G401.6 (cell line): ENCODE measurements at regions not wholly inside any gene's neighbourhood (a gene's known extent, or its start where the extent isn't known, plus 50 kb on each side); places are given as distances from the start of the nearest gene placed in this dataset.
"Not testable (repeated sequence)": the region's sequence is repeated elsewhere in the genome, so short reads cannot be mapped to it uniquely, and the experiment has no call there.

Experiments
- FAIRE-seq: peaks from 2 replicates; lab custom pipeline; 2012; peaks lifted over from hg19 to GRCh38; lab: Jason Lieb, UNC

DNA sequence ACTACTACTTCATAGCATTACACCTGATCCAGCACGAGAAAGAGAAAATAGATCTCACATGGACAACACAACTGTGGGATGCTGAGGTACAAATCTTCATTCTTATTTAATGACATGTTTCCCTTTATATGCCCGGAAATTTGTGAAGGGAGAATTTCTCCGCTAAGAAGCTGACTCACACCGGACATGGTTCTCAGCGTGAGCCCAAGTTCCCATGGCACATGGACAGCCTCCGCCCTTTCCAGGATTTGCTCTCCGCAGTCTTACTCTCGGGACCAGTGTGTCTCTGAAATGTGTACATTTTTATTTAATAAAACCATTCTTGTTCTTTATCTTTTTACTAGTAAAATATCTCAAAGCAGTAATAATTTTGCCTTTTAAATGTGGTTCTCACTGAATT lies 1154.8 kb downstream of the TMEM121 start:
- FAIRE-seq = no peak

DNA sequence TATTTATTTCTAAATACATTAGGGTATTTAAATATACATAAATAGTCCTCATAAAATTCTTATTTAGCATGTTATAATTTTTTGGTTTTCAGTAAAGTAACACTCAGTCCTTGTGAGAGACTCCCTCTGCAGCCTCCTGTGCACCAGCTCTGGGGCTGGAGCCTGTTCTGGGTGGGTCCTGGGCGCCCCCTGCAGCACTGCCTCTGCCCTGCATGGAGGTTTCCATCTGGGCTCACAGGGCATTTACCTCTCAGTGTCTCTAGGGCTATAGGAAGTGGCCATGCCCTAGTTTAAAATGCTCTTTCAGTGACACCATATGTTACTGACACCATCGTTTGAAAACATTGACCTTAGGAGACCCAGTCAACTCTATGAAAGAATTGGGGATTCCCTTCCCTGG lies 1155.2 kb downstream of the TMEM121 start:
- no peak for FAIRE-seq

DNA sequence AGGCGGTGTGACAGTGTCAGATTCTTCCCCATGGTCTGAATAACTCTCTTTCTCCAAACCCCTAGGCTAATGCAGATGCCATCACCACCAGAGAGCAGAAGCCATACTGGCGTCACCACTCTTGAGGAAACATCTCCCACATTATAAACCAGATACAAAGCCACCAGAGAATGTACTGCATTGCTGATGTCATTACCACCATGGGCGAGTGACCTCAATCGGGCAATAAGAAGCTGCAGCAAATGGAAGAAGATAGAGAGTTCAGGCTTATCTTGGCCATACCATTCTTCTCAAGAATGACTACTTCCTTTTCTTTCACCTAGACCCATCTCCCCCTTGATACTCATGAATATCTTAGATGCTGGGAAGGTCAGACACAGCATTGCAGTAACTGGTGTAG lies 1157.2 kb downstream of the TMEM121 start:
- no peak for FAIRE-seq

DNA sequence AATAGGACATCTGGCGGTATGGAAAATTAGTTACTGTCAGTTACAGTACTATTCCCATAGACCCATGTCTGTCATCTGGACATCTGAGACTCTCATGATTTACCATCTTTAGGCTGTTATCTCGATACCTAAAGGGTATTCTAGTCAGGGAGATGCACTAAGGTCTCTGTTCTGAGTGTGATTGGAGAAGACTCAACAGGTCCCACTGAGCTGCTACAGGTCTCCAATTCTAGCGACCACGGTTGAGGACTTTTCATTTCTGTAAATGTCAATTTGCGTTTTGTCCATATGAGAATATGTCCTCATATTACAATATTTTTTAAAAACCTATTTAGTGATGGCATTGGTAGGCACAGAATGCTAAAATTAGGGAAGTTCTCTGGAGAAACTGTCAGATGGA lies 1160.2 kb downstream of the TMEM121 start:
- no peak for FAIRE-seq

DNA sequence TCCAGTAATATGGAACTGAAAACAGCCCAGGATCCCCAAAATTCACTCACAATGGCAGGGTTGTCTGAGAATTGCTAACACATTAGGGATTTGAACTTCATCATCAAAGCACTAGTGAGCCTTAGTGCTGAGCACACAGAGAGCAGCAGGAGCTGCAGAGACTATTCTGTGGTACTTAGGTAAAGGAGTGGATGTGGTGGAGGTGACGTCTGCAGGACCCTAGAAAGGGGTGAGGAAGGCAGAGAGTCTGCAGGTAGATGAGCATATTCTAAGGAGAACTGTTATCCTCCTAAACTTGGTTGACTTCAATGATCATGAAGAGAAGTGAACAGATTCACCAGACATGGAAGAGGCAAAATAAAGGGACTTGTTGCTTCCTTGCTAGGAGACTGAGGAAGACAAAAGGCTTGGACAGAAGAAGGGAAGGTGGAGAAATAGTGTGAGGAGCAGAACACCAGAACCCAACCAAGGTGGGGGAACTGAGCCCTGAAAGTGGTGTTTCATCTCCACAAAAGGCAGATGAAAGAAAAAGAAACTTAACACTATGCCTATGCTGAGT lies 1164.0 kb downstream of the TMEM121 start:
- no peak for FAIRE-seq

DNA sequence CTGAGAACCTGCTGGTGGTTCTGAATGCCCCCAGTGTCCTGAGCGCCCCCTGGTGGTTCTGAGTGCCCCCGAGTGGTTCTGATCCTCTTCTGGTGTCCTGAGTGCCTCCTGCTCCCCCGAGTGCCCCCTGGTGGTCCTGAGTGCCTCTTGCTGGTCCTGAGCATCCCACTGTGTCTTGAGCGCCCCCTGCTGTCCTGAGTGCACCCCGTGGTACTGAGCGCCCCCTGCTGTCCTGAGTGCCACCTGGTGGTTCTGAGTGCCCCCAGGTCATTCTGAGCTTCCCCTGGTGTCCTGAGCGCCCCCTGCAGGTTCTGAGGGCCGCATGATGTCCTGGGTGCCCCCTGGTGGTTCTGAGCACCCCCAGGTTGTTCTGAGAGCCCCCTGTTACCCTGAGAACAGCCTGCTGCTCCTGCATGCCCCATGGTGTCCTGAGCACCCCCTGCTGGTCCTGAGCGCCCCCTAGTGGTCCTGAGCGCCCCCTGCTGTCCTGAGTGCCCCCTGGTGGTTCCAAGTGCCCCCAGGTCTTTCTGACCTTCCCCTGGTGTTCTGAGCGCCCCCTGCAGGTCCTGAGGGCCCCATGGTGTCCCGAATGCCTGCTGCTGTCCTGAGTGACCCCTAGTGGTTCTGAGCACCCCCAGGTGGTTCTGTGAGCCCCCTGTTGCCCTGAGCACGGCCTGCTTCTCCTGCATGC lies 1165.4 kb downstream of the TMEM121 start:
- no peak for FAIRE-seq

DNA sequence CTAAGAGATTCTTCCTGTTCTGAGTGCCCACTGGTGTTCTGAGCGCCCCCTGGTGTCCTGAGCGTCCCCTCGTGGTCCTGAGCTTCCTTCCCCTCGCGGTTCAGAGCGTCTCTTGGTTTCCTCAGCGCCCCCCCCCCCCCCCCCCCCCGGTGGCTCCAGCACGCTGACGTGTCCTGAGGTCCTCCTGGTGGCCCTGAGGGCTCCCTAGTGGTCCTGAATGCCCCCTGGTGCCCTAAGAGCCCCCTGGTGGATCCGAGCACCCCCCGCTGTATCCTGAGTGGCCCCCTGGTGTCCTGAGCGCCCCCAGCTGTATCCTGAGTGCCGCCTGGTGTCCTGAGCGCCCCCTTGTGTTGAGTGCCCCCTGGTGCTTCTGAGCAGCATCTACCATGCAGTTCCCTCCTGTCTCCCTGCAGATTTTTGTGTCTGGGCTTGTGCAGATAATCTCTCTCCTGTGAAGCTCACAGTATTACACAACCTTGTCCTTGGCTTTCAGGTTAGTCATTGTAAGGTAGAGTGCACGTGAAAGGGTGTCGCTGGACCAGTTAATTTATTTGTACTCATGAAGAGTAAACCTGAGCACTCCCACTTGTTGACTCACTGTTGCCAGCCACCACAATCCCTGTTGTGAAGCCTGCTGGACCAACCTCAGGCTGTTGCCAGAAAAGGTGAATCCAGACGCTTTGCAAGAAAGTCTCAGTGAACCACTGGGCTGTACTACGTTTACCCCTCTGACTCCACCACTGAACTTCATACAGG lies 1168.4 kb downstream of the TMEM121 start:
- no peak for FAIRE-seq

DNA sequence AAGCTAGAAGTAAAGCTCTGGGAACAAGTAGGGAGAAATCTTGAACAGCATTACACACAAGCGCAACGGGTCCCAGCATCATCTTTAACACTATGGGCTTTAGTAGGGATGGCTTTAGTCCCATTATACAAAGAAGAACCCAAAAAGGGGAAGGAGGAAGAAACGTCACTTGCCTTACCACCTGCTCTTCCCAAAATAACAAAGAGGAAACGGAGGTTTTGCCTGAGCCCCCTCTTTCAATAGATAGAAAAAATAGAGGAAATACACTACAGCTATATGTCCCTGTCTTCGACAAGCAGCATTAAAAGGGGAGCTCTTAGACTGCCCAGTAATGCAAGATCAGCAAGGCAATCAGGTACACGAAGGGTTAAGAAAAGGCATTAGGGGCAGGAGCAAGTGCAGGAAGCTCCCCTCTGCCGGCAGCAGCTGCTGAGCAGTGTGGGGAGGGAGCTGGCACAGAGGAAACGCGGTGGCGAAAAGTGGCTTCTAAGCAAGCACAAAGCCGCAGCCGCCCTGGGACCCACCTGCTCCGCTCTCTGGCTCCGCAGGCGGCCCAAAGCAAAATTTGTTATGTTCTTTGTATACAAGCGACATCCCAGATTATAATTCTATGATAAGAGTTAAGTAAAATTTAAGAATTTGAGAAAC lies 1172.4 kb downstream of the TMEM121 start:
- FAIRE-seq = not testable (repeated sequence)

DNA sequence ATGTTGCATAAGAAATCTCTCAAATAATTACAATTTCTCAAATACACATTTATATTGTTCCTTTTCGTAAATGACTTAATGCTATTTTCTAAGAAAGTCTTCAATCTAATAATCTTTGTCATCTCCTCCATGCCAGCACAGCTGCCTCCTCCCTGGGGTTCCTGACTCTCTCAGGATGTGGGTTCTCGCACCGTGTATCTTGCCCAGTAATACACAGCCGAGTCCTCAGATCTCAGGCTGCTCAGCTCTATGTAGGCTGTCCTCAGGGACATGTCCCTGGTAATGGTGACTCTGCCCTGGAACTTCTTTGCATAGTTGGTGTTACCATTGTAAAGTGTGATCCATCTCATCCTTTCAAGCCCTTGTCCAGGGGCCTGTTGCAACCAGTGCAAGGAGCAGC lies 1177.3 kb downstream of the TMEM121 start:
- FAIRE-seq = not testable (repeated sequence)

DNA sequence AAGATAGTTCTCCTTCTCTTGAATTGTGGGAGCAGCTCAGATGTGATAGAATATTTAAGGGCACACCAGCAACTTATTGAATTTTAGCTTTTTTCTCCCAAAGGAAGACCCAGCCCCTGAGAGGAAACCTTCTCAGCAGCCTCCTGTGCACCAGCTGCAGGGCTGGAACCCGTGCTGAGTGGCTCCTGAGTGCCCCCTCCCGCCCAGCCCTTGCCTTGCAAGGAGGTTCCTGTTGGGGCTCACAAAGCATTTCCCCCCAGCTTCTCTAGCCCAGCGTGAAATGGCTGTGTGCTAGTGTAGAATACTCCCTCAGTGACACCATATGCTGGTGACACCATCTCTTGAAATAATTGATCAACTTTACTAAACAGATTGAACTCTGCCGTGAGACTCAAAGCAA lies 1180.1 kb downstream of the TMEM121 start:
- FAIRE-seq = not testable (repeated sequence)

DNA sequence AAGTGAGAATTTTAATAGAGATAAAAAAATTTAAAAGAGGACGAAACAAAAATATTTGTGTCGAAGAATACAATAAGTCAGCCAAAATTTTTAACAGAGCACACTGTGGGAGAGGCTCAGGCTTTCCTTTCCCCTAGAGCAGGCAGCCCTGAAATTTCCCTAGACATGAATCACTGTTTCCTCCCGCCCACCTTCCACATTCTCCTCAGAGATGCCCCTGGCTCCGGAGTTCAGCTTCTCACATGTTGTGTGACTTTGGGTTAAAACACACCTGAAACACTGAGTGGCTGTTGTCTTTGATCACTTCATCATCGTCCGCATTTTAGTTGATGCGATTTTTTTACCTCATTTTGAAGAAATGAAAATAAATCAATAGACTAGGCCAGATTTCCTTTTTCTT lies 1183.8 kb downstream of the TMEM121 start:
- not testable (repeated sequence) for FAIRE-seq

DNA sequence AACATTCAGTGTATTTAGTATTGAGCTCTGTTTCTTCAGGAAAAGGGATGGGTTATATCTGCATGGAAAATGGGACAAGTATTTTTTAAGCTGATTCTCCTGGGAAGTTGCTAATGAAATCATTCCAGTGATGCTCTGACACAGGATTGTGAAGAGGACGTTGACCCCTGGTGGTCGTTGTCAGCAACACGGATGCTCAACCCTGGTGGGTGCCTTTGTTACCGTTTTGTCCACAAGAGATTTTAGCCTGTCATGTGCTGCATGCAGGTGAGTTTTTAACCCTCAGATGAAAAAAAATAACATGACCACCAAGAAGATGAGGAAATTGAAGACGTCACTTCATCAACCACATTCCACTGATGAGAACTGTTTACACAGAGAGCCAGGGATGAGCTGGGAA lies 1186.1 kb downstream of the TMEM121 start:
- FAIRE-seq = not testable (repeated sequence)

DNA sequence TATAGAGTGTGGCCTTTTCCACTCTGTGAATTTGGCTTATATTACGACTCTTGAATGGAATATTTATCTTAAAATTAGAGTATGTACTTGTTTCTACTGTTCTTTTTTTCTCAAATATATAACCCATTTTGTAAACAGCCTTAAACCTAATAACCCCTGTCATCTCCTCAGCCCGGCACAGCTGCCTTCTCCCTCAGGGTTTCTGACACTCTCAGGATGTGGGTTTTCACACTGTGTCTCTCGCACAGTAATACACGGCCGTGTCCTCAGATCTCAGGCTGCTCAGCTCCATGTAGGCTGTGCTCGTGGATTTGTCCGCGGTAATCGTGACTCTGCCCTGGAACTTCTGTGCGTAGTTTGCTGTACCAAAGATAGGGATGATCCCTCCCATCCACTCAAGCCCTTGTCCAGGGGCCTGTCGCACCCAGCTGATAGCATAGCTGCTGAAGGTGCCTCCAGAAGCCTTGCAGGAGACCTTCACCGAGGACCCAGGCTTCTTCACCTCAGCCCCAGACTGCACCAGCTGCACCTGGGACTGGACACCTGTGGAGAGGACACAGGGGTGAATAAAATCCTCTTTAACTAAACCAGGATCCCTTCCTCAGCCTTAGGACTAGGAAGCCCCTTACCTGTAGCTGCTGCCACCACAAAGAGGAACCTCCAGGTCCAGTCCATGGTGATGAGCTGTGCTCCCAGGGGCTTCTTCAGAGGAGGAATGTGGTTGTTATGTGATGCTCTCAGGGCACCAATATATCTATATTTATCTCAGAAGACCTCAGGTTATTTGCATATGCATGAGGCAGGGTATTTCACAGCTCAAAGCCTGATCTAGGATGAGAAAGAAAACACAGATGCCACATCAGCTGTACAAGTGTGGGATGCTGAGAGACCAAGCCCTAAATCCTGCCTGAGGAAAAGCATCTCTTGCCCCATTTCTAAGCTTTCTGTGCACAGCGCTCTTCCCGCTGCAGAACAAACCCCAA lies 1188.4 kb downstream of the TMEM121 start:
- not testable (repeated sequence) for FAIRE-seq

DNA sequence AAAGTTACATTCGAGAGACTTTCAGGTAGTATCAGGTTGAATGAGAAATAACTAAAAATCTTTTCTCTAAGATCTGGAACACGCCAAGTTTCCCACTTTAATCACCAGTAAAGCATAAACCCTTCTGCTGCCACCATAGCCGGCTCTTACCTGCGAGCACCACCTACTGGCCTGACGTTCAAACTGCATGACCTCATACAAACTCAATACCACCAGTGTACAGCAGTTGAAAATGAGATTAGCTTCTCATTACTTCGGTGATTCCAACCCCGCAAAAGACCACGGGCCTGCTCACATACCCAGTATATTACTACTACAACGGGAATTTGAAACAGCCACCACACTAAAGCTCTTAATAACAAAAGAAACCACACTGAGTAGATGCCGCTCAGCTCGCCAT lies 1191.2 kb downstream of the TMEM121 start:
- not testable (repeated sequence) for FAIRE-seq

DNA sequence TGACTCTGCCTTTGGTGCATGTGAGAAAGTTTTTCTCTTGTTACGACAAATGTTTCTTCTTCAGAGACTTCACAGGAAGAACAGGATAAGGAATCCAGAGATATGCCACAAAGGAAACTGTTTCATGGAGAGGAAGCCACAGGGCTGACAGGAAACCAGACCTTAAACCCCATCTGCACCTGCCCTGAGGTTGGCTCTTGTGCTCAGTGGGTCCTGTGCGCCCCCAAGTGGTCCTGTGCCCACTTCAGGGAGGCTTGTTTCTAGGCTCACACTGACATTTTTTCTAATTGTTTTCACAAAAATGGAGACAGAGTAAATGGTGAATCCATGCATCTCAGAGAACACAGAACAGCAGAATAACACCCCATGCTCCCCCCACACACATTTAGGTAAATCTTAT lies 1193.5 kb downstream of the TMEM121 start:
- not testable (repeated sequence) for FAIRE-seq

DNA sequence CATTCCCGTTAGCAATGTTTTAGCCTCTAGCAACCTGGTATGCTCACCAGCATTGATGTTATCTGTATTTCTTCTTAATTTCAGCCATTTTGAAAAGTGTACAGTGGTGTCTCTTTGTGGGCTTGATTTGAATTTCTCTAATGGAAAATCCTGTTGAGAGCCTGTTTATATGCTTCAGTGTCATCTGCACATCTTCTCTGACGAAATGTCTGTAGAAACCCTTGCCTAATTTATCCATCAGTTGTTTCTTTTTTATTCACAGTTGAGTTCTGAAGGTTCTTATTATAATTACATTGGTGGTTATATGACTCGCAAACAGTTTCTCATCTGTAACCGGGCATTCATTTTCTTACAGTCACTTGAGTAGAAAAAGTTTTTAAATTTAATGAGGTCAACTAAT lies 1195.5 kb downstream of the TMEM121 start:
- not testable (repeated sequence) for FAIRE-seq

DNA sequence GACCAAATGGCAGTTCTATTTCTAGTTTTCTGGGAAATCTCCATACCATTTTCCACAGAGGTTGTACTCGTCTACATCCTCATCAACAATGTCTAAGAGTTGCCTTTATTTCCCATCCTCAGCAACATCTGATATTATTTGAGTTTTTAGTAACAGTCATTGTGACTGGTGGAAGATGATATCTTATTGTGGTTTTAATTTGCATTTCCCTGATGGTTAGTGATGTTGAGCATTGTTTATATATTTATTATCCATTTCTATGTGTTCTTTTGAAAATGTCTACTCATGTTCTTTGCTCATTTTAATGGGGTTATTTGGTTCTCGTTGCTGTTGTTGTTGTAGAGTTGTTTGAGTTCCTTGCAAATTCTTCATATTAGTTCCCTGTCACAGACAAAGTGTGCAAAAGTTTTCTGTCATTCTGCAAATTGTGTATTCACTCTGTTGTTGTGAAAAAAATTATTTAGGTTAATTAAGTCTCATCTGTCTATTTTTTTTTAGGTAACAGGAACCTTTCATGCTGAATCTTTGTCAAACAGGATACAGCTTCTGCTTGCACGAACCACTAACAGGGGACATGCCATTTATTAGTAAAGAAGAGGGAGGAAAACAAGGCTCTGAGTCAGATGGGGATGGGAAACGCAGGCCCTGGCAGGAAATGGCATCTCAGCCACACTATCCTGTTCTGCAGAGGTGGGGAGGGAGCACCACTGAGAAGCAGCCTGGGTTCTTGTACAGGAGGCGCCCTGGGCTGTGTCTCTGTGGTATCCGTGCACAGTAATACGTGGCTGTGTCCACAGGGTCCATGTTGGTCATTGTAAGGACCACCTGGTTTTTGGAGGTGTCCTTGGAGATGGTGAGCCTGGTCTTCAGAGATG lies 1196.7 kb downstream of the TMEM121 start:
- FAIRE-seq = not testable (repeated sequence)

DNA sequence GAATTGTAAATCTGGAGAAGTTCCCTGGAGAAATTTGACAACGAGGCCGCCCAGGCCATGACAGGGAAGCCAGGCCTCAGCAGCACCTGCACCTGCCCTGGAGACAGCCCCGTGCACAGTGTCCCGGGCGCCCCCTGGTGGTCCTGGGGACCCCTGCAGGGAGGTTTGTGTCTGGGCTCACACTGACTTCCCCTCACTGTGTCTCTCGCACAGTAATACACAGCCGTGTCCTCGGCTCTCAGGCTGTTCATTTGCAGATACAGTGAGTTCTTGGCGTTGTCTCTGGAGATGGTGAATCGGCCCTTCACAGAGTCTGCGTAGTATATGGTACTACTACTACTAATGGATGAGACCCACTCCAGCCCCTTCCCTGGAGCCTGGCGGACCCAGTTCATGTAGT lies 1201.6 kb downstream of the TMEM121 start:
- not testable (repeated sequence) for FAIRE-seq

DNA sequence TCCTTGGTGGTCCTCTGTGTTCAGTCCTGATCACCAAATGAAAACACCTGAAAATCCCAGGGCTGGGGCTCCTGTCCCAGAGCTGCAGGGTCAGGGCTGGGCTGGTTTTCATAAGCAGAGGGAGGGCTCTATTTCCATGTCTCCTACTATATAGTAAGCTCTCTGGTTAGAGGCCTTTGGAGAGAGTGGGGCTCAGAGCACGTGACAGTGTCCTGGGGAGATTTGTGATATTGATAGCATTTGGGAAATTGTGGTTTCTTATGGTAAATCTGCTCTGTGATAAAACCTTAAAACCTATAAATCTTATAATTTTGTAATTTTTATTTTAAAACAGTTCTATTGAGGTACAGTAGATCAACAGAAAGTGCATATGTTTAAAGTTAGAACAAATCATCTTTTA lies 1202.2 kb downstream of the TMEM121 start:
- FAIRE-seq = no peak

DNA sequence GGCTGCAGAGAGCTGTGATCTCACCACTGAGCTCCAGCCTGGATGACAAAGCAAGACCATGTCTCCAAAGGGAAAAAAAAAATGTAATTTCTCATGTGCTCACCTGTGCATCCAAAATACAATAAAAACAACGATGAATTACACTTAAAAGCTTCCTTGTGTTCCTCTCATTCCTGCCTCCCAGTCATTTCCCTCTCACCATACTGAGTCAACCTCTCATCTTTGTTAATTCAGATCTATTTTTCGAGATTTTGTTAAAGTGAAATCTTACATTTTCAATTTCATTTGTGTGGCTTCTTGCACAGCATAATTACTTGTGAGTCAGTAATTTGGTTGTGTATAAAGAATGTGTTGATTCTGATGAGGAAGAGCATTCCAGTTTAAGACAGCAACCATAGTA lies 1203.2 kb downstream of the TMEM121 start:
- no peak for FAIRE-seq

DNA sequence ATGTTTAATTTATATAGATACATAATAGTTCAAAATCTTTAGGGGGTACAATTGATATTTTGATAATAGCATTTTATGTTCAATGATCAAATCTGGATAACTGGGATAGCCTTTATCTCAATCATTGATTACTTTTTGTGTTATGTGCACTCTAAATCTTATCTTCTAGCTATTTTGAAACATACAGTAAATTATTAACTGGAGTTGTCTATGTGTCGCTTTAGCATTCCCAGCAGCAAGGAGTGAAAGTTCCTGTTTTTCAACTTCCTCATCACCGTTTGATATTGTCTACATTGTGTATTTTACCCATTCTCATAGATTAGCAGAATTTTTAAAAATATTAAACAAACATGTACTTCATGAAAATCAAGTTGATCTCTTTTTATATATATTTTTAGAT lies 1207.4 kb downstream of the TMEM121 start:
- FAIRE-seq = no peak
